Mesothelial cell of epicardium (in vitro differentiated cells): ENCODE measurements at regions not wholly inside any gene's neighbourhood (a gene's known extent, or its start where the extent isn't known, plus 50 kb on each side); places are given as distances from the start of the nearest gene placed in this dataset.

ENCODE experiments used
- DNase-seq, 2 experiments: peaks; one replicate each; pipeline ENCODE4 v3.0.0; 2021; ENCODE audit warnings: low spot score in 2 of 2; ENCODE audit not compliant: unreplicated experiment in 2 of 2
- H3K27ac Mint-ChIP-seq: 2 replicates; pipeline ENCODE4 v1.8.0; 2021; ENCODE audit warnings: mixed read lengths
- H3K27me3 Mint-ChIP-seq: 2 replicates; pipeline ENCODE4 v1.8.0; 2021; ENCODE audit warnings: low read depth, mixed read lengths
- H3K36me3 Mint-ChIP-seq: 2 replicates; pipeline ENCODE4 v1.8.0; 2021; ENCODE audit warnings: mixed read lengths
- H3K4me1 Mint-ChIP-seq: 2 replicates; pipeline ENCODE4 v1.8.0; 2021; ENCODE audit warnings: mixed read lengths
- H3K4me3 Mint-ChIP-seq: 2 replicates; pipeline ENCODE4 v1.8.0; 2021; ENCODE audit warnings: mild to moderate bottlenecking, moderate library complexity, mixed read lengths
- H3K9me3 Mint-ChIP-seq: 2 replicates; pipeline ENCODE4 v1.8.0; 2021; ENCODE audit warnings: mixed read lengths
- TF ChIP-seq, protein P1 (sequence below): fragments of 200-600 bp; sonication (generic); IDR thresholded peaks from one replicate; pipeline ENCODE4 v1.5.0; 2021; ENCODE audit warnings: antibody characterized with exemption; ENCODE audit not compliant: unreplicated experiment

DNA sequence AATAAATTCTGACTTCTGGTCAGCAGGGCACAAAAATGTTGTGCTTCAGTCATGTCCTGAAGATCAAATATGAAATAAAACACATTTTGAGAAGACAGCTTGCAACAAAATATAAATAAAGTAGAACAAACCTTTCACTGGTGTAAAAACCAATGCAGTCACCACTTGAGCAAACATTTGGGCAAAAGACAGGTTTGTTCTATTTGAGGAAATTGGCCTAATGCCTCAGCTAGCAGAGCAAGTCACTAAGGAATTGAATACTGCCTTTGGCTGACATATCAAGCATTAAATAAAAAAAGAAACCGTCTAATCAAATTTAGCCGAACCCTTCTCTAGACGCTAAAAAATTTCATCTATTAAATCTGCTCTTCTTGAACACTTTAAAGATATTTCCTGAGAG, 475.4 kb upstream of the CNTN3 start:
- no peaks in the 10 kb centered on the region for H3K9me3 Mint-ChIP-seq
- no peak for DNase-seq
- TF ChIP-seq, protein P1, sequence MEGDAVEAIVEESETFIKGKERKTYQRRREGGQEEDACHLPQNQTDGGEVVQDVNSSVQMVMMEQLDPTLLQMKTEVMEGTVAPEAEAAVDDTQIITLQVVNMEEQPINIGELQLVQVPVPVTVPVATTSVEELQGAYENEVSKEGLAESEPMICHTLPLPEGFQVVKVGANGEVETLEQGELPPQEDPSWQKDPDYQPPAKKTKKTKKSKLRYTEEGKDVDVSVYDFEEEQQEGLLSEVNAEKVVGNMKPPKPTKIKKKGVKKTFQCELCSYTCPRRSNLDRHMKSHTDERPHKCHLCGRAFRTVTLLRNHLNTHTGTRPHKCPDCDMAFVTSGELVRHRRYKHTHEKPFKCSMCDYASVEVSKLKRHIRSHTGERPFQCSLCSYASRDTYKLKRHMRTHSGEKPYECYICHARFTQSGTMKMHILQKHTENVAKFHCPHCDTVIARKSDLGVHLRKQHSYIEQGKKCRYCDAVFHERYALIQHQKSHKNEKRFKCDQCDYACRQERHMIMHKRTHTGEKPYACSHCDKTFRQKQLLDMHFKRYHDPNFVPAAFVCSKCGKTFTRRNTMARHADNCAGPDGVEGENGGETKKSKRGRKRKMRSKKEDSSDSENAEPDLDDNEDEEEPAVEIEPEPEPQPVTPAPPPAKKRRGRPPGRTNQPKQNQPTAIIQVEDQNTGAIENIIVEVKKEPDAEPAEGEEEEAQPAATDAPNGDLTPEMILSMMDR = no peak
- H3K4me1 Mint-ChIP-seq = no peaks in the 10 kb centered on the region
- no peaks in the 10 kb centered on the region for H3K36me3 Mint-ChIP-seq
- no peak overlapping the region for H3K4me3 Mint-ChIP-seq
- no peaks in the 10 kb centered on the region for H3K27me3 Mint-ChIP-seq
- no peak overlapping the region for H3K27ac Mint-ChIP-seq

DNA sequence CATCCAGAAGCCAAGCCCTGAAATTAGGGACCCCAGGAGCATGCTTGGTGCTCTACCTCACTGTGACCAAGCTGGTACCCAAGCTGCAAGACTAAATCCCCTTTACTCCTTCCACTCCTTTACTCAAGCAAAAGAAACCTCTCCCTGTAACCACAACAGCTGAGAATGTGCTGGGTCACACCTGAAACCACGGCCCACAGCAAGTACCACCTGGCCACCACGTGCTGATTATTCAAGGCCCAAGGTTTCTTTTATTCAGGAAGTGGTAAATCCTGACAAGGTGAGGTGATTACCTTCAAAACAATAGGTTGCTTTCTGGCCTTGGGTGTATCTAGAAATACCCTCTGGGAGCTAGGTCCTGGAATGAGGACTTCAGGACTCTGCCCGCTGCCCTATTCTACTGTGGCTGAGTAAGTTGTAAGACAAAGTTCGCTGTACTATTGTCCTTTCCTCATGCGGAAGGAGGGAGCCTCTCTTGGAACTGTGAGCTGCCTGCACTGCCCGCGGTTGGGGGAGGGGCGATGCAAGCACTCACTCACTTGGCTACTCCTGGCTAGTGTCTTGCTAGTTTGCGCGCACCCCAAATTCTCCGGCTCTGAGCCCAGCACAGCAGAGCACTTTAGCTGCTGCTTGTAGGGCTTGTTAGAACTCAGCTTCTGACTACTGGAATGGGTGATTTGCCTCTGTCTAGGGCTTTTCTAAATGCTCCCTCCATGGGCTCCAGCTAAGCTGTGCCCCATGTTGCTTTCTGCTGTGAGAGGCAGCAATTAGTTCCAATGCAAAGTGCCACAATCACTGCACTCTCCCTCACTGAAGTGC, 487.1 kb upstream of the CNTN3 start:
- Mint-ChIP-seq H3K36me3 (no peaks in the 10 kb centered on the region), H3K4me1 (no peaks in the 10 kb centered on the region), H3K9me3 (peaks cover 33% of the 10 kb centered on the region), H3K4me3 (no peak overlapping the region), H3K27me3 (peaks cover 2% of the 10 kb centered on the region), H3K27ac (no peak overlapping the region)
- TF ChIP-seq, protein P1 = no peak
- no peak for DNase-seq

DNA sequence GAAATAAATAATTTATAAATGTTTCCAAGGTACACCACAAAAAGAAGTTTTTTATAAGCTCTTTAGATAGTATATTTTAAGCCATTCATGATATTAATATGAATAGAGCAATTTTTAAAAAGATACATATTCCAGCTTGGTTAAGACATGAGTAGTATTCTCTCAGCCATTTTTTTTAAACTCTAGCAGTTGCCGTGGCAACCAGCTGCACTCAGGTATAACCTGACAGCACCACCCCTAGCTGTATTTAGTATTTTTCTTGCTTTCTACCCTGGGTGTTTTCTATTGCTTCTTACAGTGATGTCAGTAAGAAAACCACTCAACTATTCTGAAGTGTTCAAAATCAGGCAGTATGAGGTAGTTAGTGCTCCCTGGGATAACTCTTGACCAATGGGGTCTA, 496.3 kb upstream of the CNTN3 start:
- no peaks in the 10 kb centered on the region for H3K9me3 Mint-ChIP-seq

DNA sequence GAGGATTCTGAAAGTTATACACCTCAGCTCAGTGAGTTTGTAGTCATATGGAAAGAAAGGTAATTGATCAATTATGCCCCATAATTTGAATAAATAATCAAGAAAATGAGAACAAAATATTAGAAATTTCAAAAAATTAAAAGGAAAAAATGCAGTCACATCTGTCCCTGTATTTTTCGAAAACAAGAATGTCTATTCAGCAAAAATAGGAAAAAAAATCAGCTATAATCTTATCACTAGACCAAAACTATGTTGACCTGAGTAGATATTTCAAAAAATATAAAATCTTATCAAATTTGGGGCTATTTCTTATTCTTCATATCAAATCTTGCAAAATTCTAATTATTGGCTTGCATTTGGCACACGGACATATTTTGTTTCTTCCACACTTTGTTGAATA, 501.2 kb upstream of the CNTN3 start:
- Mint-ChIP-seq H3K9me3 (peaks cover 4% of the 10 kb centered on the region), H3K4me3 (no peak overlapping the region), H3K27ac (no peak overlapping the region), H3K36me3 (no peaks in the 10 kb centered on the region), H3K4me1 (no peaks in the 10 kb centered on the region), H3K27me3 (peaks cover 8% of the 10 kb centered on the region)
- TF ChIP-seq, protein P1 = no peak
- no peak for DNase-seq

More for the DNA sequence above, 496.3 kb upstream of the CNTN3 start:
- Mint-ChIP-seq H3K27me3 (peaks cover 8% of the 10 kb centered on the region), H3K27ac (no peak overlapping the region), H3K36me3 (no peaks in the 10 kb centered on the region), H3K4me3 (no peak overlapping the region), H3K4me1 (no peaks in the 10 kb centered on the region)
- TF ChIP-seq, protein P1 = no peak
- no peak for DNase-seq

DNA sequence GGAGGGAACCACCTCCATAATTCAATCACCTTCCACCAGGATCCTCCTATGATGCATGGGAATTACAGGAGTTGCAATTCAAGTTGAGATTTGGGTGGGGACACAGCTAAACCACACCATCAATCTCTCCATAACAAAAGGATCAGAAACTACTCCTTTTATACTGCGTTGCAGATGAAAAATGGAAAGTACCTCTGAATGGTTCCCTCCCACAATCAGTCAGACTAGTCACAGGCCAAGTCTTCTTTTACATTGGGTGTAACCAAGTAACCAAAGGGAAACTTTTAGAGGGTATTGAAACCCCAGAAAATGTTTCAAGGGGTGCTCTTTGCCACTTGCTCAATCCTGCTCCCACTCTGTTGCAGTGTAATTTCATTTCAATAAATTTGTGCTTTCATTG, 504.3 kb upstream of the CNTN3 start:
- Mint-ChIP-seq H3K9me3 (peaks cover 4% of the 10 kb centered on the region), H3K27ac (no peak overlapping the region), H3K4me1 (no peaks in the 10 kb centered on the region), H3K27me3 (peaks cover 2% of the 10 kb centered on the region), H3K4me3 (no peak overlapping the region), H3K36me3 (no peaks in the 10 kb centered on the region)
- TF ChIP-seq, protein P1 = no peak
- no peak for DNase-seq
